Naive thymus-derived CD4-positive, alpha-beta T cell (primary cell): ENCODE measurements at regions not wholly inside any gene's neighbourhood (a gene's known extent, or its start where the extent isn't known, plus 50 kb on each side); places are given as distances from the start of the nearest gene placed in this dataset.

Experiments
- ATAC-seq: fragments of 150-1000 bp; cut with Tn5 transposase; 2 replicates; pipeline ENCODE4 v1.10.0; 2021; ENCODE audit warnings: mild to moderate bottlenecking, moderate library complexity
- CTCF ChIA-PET: fragments of 350-600 bp; sonication (Branson Sonifier 250); formaldehyde crosslinking; loops from one replicate; lab custom pipeline; 2021; ENCODE audit warnings: antibody characterized with exemption; lab: Charles Lee
- POLR2A ChIA-PET: fragments of 350-600 bp; sonication (Branson Sonifier 250); formaldehyde crosslinking; loops from one replicate; lab custom pipeline; 2021; ENCODE audit warnings: antibody characterized with exemption, inconsistent platforms; lab: Charles Lee
- DNase-seq, 9 donors: peaks; one replicate each; pipeline versions ENCODE4 v3.0.0 to v3.0.0-alpha.2; 2020 to 2022; ENCODE audit warnings: mixed read lengths in 1 of 9
- H3K27ac ChIP-seq: one replicate; pipeline ENCODE4 v1.7.0; 2013; ENCODE audit warnings: mild to moderate bottlenecking, low read depth, low read length, moderate library complexity
- H3K27me3 ChIP-seq, 2 donors: one replicate each; pipeline ENCODE4 v1.7.0; 2013; ENCODE audit warnings: low read length in 2 of 2, mild to moderate bottlenecking in 2 of 2, moderate library complexity in 2 of 2; ENCODE audit not compliant: control insufficient read depth in 2 of 2, insufficient read depth in 2 of 2
- H3K36me3 ChIP-seq, 3 experiments: 1 replicate in 2 of 3; 2 replicates in 1 of 3; pipeline ENCODE4 v1.7.0; 2013; ENCODE audit warnings: low read length in 3 of 3, mild to moderate bottlenecking in 3 of 3, moderate library complexity in 1 of 3; ENCODE audit not compliant: insufficient read depth in 3 of 3, control insufficient read depth in 2 of 3
- H3K4me1 ChIP-seq, 2 donors: one replicate each; pipeline ENCODE4 v1.7.0; 2013; ENCODE audit warnings: low read length in 2 of 2, mild to moderate bottlenecking in 2 of 2, moderate library complexity in 1 of 2; ENCODE audit not compliant: control insufficient read depth in 2 of 2, insufficient read depth in 2 of 2
- H3K4me3 ChIP-seq: 2 replicates; pipeline ENCODE4 v1.7.0; 2013; ENCODE audit warnings: mild to moderate bottlenecking, low read length
- H3K9me3 ChIP-seq, 3 experiments: 1 replicate in 2 of 3; 2 replicates in 1 of 3; pipeline ENCODE4 v1.7.0; 2013; ENCODE audit warnings: low read length in 3 of 3; ENCODE audit not compliant: control insufficient read depth in 2 of 3
- H3K27ac Mint-ChIP-seq, 9 donors: one replicate each; pipeline ENCODE4 v1.8.0; 2020 to 2022; ENCODE audit warnings: mixed read lengths in 9 of 9, mild to moderate bottlenecking in 8 of 9, moderate library complexity in 5 of 9, inconsistent platforms in 2 of 9
- H3K27me3 Mint-ChIP-seq, 5 donors: one replicate each; pipeline ENCODE4 v1.8.0; 2021 to 2022; ENCODE audit warnings: mixed read lengths in 5 of 5, mild to moderate bottlenecking in 1 of 5
- H3K36me3 Mint-ChIP-seq, 5 donors: one replicate each; pipeline ENCODE4 v1.8.0; 2020 to 2022; ENCODE audit warnings: mixed read lengths in 5 of 5, mild to moderate bottlenecking in 3 of 5, inconsistent platforms in 1 of 5
- H3K4me1 Mint-ChIP-seq, 7 donors: one replicate each; pipeline ENCODE4 v1.8.0; 2020 to 2022; ENCODE audit warnings: mixed read lengths in 7 of 7, mild to moderate bottlenecking in 3 of 7, inconsistent platforms in 1 of 7
- H3K4me3 Mint-ChIP-seq, 10 donors: one replicate each; pipeline ENCODE4 v1.8.0; 2020 to 2022; ENCODE audit warnings: mild to moderate bottlenecking in 10 of 10, mixed read lengths in 10 of 10, moderate library complexity in 6 of 10, inconsistent platforms in 2 of 10
- H3K9me3 Mint-ChIP-seq, 11 donors: one replicate each; pipeline ENCODE4 v1.8.0; 2020 to 2022; ENCODE audit warnings: mixed read lengths in 11 of 11, mild to moderate bottlenecking in 4 of 11, inconsistent platforms in 1 of 11, moderate library complexity in 1 of 11
- intact Hi-C, 2 donors: fragments of 100-400 bp; cut with micrococcal nuclease; formaldehyde crosslinking; loops; one replicate each; pipeline ENCODE4 v1.15.1; 2023

GRCh38 chr13:34883396-34883795, 58.7 kb upstream of the NBEA start:
- DNase-seq, result no peak
- Histone ChIP-seq H3K27me3 (no peaks in the 10 kb centered on the region), H3K9me3 (no peaks in the 10 kb centered on the region), H3K4me1 (no peaks in the 10 kb centered on the region), H3K4me3 (no peak overlapping the region), H3K36me3 (no peaks in the 10 kb centered on the region), H3K27ac (no peak overlapping the region)
- POLR2A ChIA-PET, result no interaction called here
- Mint-ChIP-seq H3K36me3 (no peaks in the 10 kb centered on the region), H3K4me3 (no peak overlapping the region), H3K4me1 (no peaks in the 10 kb centered on the region), H3K27me3 (peaks cover 0 to 12% (median 4%) of the 10 kb centered on the region in 5 donors), H3K9me3 (peaks cover 0 to 3% (median 0%) of the 10 kb centered on the region in 11 donors), H3K27ac (no peak overlapping the region)
- CTCF ChIA-PET, result no interaction called here
- intact Hi-C loops, result no loop called here
- no peak for ATAC-seq

GRCh38 chr13:34884366-34884765, 57.7 kb upstream of the NBEA start:
- no peaks in the 10 kb centered on the region for H3K27me3 ChIP-seq
- ChIA-PET POLR2A (no interaction called here), CTCF (no interaction called here)
- H3K4me1 Mint-ChIP-seq, result no peaks in the 10 kb centered on the region
- H3K9me3 ChIP-seq, result no peaks in the 10 kb centered on the region
- no peak overlapping the region for H3K27ac ChIP-seq
- no peak for ATAC-seq
- no peaks in the 10 kb centered on the region for H3K4me1 ChIP-seq
- H3K4me3 ChIP-seq, result no peak overlapping the region
- H3K27me3 Mint-ChIP-seq, result peaks cover 0 to 12% (median 4%) of the 10 kb centered on the region in 5 donors
- no peaks in the 10 kb centered on the region for H3K36me3 ChIP-seq
- H3K4me3 Mint-ChIP-seq, result no peak overlapping the region
- no peak overlapping the region for H3K27ac Mint-ChIP-seq
- peaks cover 0 to 3% (median 0%) of the 10 kb centered on the region in 11 donors for H3K9me3 Mint-ChIP-seq
- no peaks in the 10 kb centered on the region for H3K36me3 Mint-ChIP-seq
- intact Hi-C loops, result no loop called here
- DNase-seq, result no peak

DNA sequence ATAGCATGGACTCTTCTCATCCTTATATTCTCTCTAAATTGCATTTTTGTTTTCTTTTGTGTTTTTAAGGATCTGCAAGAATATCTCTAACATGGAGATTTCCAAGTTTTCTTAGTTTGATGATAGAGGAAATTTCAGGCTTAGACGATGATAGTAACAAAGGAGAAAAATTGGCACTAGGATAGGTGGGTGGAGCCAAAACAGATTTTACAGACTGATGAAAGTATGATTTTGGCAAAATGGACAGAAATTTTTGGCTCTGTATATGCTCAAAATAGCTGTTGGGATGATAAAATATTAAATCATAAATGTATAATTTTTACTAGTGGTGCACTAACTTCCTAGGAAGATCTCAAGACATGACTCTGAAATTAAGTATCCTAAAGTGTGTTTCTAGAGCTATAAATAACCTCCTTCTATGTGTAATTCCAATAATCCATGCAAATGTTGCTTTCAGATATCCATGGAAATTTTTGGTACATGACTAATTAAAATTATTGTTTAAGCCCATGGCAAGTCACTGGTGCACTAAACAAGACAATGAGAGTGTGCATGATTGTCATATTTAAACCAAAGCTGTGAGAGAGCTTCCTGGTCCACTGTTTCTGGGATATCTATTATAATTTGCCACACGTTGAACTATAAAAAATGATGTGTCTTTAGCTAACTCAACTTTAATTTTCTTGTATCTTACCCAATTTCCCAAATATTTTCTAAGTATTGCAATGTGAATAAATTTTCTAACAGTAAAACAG, 55.8 kb upstream of the NBEA start:
- POLR2A ChIA-PET, result no interaction called here

GRCh38 chr13:34886987-34887386, 55.1 kb upstream of the NBEA start:
- H3K27ac ChIP-seq, result no peak overlapping the region
- intact Hi-C loops, result no loop called here
- H3K4me3 ChIP-seq, result no peak overlapping the region
- DNase-seq, result no peak
- H3K9me3 ChIP-seq, result no peaks in the 10 kb centered on the region
- H3K4me1 ChIP-seq, result no peaks in the 10 kb centered on the region
- CTCF ChIA-PET, result no interaction called here
- H3K36me3 ChIP-seq, result no peaks in the 10 kb centered on the region
- Mint-ChIP-seq H3K36me3 (no peaks in the 10 kb centered on the region), H3K4me3 (no peak overlapping the region), H3K9me3 (peaks cover 0 to 4% (median 0%) of the 10 kb centered on the region in 11 donors), H3K27ac (no peak overlapping the region), H3K27me3 (peaks cover 0 to 6% (median 4%) of the 10 kb centered on the region in 5 donors), H3K4me1 (no peaks in the 10 kb centered on the region)
- H3K27me3 ChIP-seq, result no peaks in the 10 kb centered on the region
- ATAC-seq, result no peak
- POLR2A ChIA-PET, result no interaction called here

More for the DNA sequence above, 55.8 kb upstream of the NBEA start:
- H3K4me1 ChIP-seq, result no peaks in the 10 kb centered on the region
- H3K27ac Mint-ChIP-seq, result no peak overlapping the region
- peaks cover 0 to 7% (median 4%) of the 10 kb centered on the region in 5 donors for H3K27me3 Mint-ChIP-seq
- H3K4me3 Mint-ChIP-seq, result no peak overlapping the region
- no peak overlapping the region for H3K27ac ChIP-seq
- no peaks in the 10 kb centered on the region for H3K4me1 Mint-ChIP-seq
- H3K9me3 Mint-ChIP-seq, result peaks cover 0 to 2% (median 0%) of the 10 kb centered on the region in 11 donors
- CTCF ChIA-PET, result no interaction called here
- intact Hi-C loops, result no loop called here
- ATAC-seq (no peak), DNase-seq (no peak)
- H3K36me3 Mint-ChIP-seq, result no peaks in the 10 kb centered on the region
- H3K4me3 ChIP-seq, result no peak overlapping the region
- no peaks in the 10 kb centered on the region for H3K9me3 ChIP-seq
- H3K27me3 ChIP-seq, result no peaks in the 10 kb centered on the region
- H3K36me3 ChIP-seq, result no peaks in the 10 kb centered on the region
